GM21529 (cell line): ENCODE measurements at regions not wholly inside any gene's neighbourhood (a gene's known extent, or its start where the extent isn't known, plus 50 kb on each side); places are given as distances from the start of the nearest gene placed in this dataset.

ENCODE experiments used
- ATAC-seq: cut with Tn5 transposase; IDR thresholded peaks from one replicate; pipeline ENCODE4 v1.9.1; 2021; ENCODE audit not compliant: unreplicated experiment

GRCh38 chr12:82054566-82054965 lies 295.4 kb upstream of the PPFIA2 start:
- no peak for ATAC-seq

DNA sequence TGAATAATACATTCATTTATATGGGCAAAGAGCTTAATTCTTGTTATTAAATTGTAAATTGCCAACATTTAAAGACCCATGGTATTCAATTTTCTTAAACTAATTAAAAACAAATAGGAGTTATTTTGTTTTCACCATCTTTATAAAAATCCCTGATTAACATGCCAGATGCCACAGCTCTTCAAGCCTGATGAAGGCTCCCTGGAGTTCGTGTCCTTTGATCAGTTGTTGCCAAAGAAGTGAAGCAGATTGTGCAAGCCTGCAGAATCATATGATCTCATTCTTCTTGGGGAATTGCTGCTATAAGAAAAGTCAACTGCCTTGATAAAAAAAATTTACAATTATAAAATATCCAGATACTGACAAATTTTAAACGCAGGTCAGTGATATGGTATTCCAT lies 288.3 kb upstream of the PPFIA2 start:
- no peak for ATAC-seq

DNA sequence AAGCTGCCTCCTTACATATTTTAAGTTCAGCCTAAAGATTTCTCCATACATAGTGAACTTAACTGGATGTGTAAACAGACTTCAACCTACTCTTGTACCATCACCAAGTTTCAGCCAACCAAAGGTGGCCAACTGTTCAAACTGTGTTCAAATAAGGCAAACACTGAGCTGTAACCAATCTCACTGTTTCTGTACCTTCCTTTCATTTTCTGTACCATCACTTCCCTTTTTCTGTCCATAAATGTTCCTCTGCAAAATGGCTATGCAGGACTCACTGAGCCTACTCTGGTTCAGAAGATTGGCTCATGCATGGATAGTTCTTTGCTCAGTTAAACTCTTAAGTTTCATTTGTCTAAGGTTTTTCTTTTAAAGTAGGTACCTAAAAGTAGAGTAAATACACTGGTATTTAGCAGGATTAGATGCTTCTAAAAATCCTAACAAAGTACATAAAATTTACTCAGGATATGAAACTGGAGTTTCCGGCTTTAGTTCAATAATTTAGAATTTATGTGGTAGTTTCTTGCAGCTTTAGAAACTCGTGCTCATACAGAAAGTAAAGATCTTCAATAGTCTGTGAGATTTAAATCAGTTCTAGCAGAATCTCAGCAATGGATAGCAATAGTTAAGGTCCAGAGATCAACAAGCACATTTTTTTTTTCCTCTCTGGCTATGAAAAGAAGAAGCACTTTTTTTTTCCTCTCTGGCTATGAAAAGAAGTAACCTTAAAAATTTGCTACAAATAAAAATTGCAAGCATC lies 282.0 kb upstream of the PPFIA2 start:
- no peak for ATAC-seq

GRCh38 chr12:82034769-82035168 lies 275.6 kb upstream of the PPFIA2 start:
- ATAC-seq: no peak

- ATAC-seq: no peak
Observed at GRCh38 chr12:82029936-82030335, 270.8 kb upstream of the PPFIA2 start.

- no peak for ATAC-seq
Observed at GRCh38 chr12:82028772-82029171, 269.6 kb upstream of the PPFIA2 start.

- no peak for ATAC-seq
Observed at GRCh38 chr12:82027612-82028011, 268.5 kb upstream of the PPFIA2 start.

GRCh38 chr12:82025462-82025861 lies 266.3 kb upstream of the PPFIA2 start:
- ATAC-seq: no peak

DNA sequence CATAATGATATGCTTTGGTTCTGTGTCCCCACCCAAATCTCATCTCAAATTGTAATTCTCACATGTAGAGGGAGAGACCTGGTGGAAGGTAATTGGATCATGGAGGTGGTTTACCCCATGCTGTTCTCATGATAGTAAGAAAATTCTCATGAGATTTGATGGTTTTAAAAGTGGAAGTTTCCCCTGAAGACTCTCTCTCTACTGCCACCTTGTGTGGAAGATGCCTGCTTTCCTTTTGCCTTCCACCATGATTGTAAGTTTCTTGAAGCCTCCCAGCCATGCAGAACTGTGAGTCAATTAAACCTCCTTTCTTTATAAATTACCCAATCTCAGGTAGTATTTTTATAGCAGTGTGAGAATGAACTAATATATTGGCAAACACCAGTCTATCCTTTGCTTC lies 260.4 kb upstream of the PPFIA2 start:
- ATAC-seq: no peak

DNA sequence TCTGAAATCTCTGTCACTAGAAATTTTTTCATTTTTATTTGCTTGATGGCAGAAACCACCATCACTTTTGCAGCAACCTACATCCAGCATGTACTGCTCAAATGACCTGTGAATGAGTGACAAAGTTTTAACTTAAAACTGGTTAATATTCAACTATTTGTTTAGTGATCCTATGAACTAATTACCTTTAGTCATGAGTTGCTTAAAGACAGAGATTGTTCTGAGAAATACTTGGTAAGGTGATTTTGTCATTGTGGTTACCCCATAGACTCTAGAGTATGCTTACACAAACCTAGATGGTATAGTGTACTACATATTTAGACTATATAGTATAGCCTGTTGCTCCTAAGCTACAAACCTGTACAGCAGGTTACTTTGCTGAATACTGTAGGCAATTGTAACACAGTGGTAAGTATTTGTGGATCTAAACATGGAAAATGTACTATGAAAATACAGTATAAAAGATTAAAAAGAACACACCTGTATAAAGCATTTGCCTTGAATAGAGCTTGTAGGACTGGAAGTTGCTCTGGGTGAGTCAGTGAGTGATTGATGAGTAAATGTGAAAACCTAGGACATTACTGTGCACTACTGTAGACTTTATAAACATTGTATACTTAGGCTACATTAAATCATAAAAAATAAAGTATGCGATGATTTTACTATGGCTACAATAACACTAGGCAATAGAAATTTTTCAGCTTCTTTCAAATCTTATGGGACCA lies 256.6 kb upstream of the PPFIA2 start:
- ATAC-seq: peak; percentile 58

GRCh38 chr12:82012176-82012575 lies 253.0 kb upstream of the PPFIA2 start:
- no peak for ATAC-seq

- ATAC-seq: no peak
Observed at GRCh38 chr12:82009524-82009923, 250.4 kb upstream of the PPFIA2 start.

- no peak for ATAC-seq
Observed at GRCh38 chr12:82008251-82008650, 249.1 kb upstream of the PPFIA2 start.

DNA sequence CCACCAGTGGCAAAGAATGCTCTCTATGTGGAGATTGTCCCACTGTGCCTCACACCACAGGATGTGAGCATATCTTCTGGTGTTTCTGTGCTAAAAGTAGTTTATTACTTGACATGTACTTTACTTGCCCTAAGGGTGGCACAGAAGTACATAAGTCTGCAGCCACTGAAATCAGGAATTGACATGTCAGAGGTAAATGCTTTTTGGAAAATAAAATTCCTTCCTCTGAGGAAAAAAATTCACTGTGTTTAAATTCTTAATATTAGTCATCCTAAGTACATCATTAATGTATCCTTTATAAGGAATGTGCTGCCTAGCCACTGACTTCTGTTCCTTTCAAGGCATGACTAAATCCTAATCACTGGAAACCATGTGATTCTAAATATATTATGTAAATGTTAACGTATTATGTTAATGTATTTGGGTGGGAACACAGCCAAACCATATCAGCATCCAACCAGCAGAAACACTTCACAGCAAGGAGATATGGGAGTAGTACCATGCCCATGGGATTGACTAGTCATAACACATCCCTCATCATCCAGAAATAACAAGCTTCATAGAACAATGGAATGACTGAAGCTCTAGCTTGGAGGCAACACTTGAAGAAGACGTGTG lies 239.7 kb upstream of the PPFIA2 start:
- no peak for ATAC-seq

DNA sequence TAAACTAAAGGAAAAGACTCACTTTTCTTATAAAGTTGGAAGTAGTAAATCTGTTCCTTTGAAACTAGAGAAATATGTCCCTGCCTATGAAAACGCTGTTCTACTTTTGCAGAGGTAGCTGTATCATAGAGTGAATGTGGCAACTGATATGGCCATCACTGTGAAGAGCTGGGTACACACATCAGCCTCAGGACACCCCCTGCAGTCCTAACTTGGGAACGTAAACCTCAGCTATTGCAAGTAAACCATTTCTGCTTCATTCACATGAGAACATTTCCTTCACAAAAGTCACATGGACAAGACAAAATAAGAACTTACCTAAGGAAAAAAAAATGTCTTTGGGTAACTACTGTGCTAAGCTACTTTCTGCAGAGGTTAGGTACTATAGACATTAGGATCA lies 233.3 kb upstream of the PPFIA2 start:
- no peak for ATAC-seq

DNA sequence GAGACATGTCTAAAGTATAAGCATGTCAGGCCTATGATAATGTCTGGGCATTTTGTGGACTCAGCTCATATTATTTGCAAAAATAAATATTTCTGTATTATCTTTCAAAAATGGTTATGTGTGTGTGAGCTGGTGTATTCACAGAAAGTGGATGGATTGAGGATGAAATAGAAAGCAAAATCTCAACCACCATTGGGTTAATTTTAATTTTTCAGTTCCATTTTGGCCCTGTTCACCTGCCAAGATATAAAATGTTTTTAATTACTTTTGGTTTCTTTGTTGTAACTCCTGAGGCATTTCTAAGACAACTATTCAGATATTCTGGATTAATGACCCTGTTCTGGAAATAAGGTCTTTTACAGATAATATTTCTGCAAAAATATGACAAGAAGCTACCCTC lies 232.7 kb upstream of the PPFIA2 start:
- no peak for ATAC-seq

DNA sequence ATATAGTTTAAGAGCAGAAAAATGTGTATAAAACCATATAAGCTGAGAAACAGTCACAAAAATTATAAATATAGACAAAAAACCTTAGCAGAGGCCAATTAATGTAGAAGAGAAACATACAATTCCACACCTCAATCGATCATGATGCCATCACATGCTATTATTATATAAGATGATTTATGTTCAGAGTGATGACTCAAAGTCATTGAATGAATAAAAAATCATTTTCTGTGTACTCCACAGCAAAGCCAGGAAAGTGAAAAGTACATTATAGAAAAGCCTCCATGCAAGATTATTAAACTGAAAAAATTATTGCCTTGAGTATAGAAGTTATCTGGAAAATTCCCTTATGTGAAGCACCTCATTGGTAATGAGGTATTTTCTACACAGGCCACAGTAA lies 229.2 kb upstream of the PPFIA2 start:
- ATAC-seq: no peak

- ATAC-seq: no peak
Observed at GRCh38 chr12:81987371-81987770, 228.2 kb upstream of the PPFIA2 start.

DNA sequence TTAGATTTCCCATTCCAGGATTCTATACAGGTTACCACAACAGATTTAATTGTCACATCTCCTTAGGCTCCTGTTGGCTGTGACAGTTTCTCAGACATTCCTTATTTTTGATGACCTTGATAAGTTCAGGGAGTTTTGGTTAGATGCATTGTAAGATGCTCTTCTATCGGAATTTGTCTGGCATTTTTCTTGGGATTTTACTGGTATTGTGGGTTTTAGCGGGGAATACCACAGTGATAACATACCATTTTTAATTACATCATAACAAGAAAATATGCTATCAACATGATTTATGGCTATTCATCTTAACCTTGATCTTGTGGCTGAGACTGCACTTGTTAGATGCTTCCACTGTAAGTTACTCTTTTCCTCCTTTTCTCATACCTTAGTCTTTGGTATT lies 217.5 kb upstream of the PPFIA2 start:
- ATAC-seq: no peak

DNA sequence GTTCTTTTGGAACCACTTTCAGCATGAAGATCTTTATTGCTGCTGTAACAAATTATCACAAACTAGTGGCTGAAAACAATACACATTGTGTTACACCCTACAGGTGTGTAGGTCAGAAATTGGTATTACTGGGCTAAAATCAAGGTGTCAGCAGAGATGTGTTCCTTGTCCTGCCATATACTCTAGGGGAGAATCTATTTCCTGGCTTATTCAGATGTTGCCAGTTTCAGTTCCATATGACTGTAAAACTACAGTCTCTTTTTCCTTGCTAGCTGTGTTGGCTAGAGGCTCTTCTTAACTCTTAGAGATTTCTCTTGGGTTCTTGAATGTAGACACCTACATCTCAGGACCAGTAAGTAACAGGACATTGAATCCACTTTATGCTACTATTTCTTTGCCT lies 215.6 kb upstream of the PPFIA2 start:
- no peak for ATAC-seq

DNA sequence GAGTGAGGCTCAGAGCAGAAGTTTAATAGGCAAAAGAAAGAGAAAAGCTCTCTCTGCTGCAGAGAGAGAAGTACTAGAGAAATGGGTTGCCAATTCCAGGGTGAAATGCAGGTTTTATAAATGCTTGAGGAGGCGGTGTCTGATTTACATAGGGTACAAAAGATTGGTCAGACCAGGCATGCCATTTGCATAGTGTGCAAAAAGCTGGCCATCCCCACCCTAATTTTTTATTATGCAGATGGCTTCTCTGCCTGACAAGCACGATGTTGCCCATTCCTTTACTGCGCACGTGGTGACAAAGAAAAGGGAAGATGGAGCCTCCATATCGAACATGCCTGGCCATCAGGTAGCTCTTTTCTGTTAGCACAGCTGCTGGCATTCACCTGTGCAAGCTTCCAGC lies 209.3 kb upstream of the PPFIA2 start:
- no peak for ATAC-seq

GRCh38 chr12:81963636-81964035 lies 204.5 kb upstream of the PPFIA2 start:
- ATAC-seq: no peak
